HG02678 (cell line): ENCODE measurements at regions not wholly inside any gene's neighbourhood (a gene's known extent, or its start where the extent isn't known, plus 50 kb on each side); places are given as distances from the start of the nearest gene placed in this dataset.

Experiments
- ATAC-seq: cut with Tn5 transposase; IDR thresholded peaks from one replicate; pipeline ENCODE4 v1.9.1; 2021; ENCODE audit warnings: mild to moderate bottlenecking, moderate library complexity; ENCODE audit not compliant: unreplicated experiment

GRCh38 chr14:34072401-34072800 is 121.5 kb upstream of the EGLN3 start:
- no peak for ATAC-seq

- ATAC-seq = no peak
Measured at GRCh38 chr14:34070917-34071407, 120.1 kb upstream of the EGLN3 start.

GRCh38 chr14:34069854-34070582 is 119.1 kb upstream of the EGLN3 start:
- no peak for ATAC-seq

GRCh38 chr14:34067587-34067986 is 116.7 kb upstream of the EGLN3 start:
- no peak for ATAC-seq

- no peak for ATAC-seq
Measured at GRCh38 chr14:34065690-34066391, 115.0 kb upstream of the EGLN3 start.

- ATAC-seq = no peak
Measured at GRCh38 chr14:34065236-34065635, 114.4 kb upstream of the EGLN3 start.

GRCh38 chr14:34064349-34064748 is 113.5 kb upstream of the EGLN3 start:
- ATAC-seq = no peak

- no peak for ATAC-seq
Measured at GRCh38 chr14:34063470-34064164, 112.7 kb upstream of the EGLN3 start.

GRCh38 chr14:34063042-34063441 is 112.2 kb upstream of the EGLN3 start:
- ATAC-seq = no peak

GRCh38 chr14:34062353-34062973 is 111.6 kb upstream of the EGLN3 start:
- no peak for ATAC-seq

GRCh38 chr14:34060651-34060999 is 109.8 kb upstream of the EGLN3 start:
- peak; percentile 11 for ATAC-seq

- ATAC-seq = peak; percentile 85
Measured at GRCh38 chr14:34059925-34060650, 109.2 kb upstream of the EGLN3 start.

GRCh38 chr14:34059037-34059924 is 108.4 kb upstream of the EGLN3 start:
- ATAC-seq = no peak

- no peak for ATAC-seq
Measured at GRCh38 chr14:34058510-34058909, 107.6 kb upstream of the EGLN3 start.

- ATAC-seq = no peak
Measured at GRCh38 chr14:34056046-34056445, 105.2 kb upstream of the EGLN3 start.

GRCh38 chr14:34055157-34055950 is 104.5 kb upstream of the EGLN3 start:
- ATAC-seq = no peak

- no peak for ATAC-seq
Measured at GRCh38 chr14:34053666-34054065, 102.8 kb upstream of the EGLN3 start.

- no peak for ATAC-seq
Measured at GRCh38 chr14:34052658-34053014, 101.8 kb upstream of the EGLN3 start.
